HG02970 (cell line): ENCODE measurements at regions not wholly inside any gene's neighbourhood (a gene's known extent, or its start where the extent isn't known, plus 50 kb on each side); places are given as distances from the start of the nearest gene placed in this dataset.

Experiments used
- ATAC-seq: cut with Tn5 transposase; IDR thresholded peaks from one replicate; pipeline ENCODE4 v1.9.1; 2021; ENCODE audit warnings: mild to moderate bottlenecking, moderate library complexity, moderate number of reproducible peaks; ENCODE audit not compliant: unreplicated experiment, low FRiP score

- no peak for ATAC-seq
These were observed 60.0 kb downstream of the ING1 start for GRCh38 chr13:110773480-110773879.

DNA sequence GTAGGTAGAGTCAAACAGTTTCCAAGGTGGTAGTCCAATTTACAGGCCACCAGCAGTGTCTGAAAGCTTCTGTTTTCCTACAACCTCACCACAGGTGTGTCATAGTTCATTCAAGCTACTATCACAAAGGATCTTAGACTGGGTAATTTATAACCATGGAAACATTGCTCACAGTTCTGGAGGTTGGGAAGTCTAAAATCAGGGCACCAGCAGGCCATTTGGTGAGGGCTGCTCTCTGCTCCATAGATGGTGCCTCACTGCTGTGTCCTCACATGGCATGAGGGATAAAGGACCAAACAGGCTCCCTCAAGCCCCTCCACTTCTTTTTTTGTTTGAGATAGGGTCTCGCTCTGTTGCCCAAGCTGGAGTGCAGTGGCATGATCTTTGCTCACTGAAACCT is 60.6 kb downstream of the ING1 start:
- ATAC-seq, result no peak

DNA sequence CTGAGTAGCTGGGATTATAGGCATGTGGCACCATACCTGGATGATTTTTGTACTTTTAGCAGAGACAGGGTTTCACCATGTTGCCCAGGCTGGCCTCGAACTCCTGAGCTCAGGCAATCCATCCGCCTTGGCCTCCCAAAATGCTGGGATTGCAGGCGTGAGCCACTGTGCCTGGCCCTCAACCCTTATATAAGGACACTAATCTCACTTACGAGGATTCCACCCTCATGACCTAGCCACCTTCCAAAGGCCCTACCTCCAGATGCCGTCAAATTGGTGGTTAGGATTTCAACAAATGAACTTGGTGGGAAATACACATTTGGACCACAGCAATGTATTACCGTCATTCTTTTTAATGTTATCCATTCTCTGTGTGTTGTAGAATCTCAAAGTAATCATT is 61.0 kb downstream of the ING1 start:
- no peak for ATAC-seq

DNA sequence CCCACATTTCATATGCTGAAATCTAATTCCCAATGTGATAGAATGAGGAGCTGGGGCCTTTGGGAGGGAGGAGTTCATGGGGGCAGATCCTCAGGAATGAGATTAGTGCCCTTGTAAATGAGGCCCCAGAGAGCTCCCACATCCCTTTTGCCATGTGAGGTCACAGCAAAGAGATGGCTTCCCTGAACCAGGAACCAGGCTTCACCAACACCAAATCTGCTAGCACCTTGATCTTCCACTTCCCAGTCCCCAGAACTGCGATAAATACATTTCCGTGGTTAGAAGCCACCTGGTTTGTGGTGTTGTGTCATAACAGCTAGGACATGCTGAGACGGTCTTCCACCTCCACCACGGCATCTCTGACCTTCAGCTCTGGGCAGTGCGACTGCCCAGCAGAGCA is 62.1 kb downstream of the ING1 start:
- ATAC-seq, result no peak

DNA sequence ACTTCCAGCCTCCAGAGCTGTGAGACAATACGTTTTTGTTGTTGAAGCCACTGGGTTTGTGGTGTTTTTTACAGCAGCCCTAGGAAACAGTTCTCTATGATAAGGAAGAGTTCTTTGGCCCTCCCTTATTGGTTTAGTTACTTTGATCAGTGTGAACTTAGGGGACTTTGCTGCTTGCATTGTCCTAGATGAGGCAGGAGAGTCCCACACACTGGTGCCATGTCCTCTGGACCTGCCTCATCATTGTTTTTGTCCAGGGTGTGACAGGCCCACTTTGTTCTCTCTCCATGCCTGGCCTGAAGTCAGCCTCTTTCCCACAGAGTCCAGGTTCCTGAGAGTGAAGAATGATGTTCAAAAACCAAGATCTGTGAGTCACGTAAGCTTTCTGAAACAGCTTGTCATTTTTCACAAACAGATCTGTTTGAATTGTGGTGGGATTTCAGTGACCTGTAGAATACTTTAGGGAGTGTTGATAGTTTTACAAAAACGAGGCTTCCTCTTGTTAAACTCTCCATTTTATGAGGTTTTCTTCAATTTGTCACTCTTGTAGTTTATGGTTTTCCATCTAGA is 63.8 kb downstream of the ING1 start:
- ATAC-seq, result no peak

- no peak for ATAC-seq
These were observed 65.5 kb downstream of the ING1 start for GRCh38 chr13:110779022-110779421.

DNA sequence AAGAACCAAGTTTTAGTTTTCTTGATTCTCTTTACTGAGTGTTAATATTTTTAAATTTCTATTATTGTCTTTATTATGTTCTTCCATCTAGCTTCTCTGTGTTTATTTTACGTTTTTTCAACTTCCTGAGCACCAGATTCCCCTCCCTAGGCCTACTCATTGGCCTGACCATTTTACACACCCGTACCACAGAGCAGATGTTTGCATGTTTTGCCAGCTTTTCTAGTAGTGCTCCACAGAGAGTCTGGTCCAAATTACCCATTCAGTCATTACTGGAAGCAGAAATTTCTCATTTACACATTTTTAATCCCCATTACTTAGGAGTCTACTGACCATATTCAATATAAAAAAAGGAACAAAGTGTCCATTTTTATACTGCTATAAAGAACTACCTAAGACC is 66.9 kb downstream of the ING1 start:
- no peak for ATAC-seq

GRCh38 chr13:110782185-110782584 is 68.7 kb downstream of the ING1 start:
- no peak for ATAC-seq

GRCh38 chr13:110784704-110785103 is 71.2 kb downstream of the ING1 start:
- no peak for ATAC-seq

- ATAC-seq, result no peak
These were observed 75.3 kb downstream of the ING1 start for GRCh38 chr13:110788778-110789177.

DNA sequence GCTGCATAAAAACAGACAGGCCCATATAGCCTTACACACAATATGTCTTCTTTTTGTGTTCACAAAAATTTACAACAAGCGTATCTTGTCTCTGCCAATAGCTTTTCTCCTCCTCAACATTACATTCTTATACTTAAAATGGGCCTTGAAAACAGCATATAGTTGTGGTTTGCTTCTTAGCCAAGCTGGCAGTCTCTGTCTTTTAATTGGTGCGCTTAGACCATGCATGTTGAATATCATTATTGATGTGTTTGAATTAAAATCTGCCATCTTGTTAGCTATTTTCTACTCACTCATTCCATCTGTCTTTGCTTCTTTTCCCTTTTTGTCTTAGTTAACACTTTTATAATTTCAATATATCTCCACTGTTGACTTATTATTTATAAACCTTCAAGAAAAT is 76.4 kb downstream of the ING1 start:
- no peak for ATAC-seq

DNA sequence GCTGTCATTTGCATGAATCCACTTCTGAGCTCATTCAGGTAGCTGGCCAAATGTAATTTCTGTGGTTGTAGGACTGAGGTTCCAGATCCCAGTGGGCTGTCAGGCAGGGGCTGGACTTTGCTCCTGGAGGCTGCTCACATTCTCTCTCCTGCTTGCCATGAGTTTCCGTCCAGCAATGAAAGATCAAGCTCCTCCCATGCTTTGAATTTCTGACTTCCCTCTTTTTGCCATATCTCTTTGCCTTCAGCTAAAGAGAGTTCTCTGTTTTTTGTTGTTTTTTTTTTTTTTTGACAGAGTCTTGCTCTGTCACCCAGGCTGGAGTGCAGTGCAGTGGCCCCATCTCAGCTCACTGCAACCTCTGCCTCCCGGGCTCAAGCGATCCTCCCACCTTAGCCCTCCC is 76.9 kb downstream of the ING1 start:
- no peak for ATAC-seq

GRCh38 chr13:110794209-110794608 is 80.7 kb downstream of the ING1 start:
- no peak for ATAC-seq

GRCh38 chr13:110797230-110797877 is 83.9 kb downstream of the ING1 start:
- ATAC-seq, result no peak

- no peak for ATAC-seq
These were observed 84.8 kb downstream of the ING1 start for GRCh38 chr13:110798081-110798994.

GRCh38 chr13:110799246-110800236 is 86.0 kb downstream of the ING1 start:
- no peak for ATAC-seq

DNA sequence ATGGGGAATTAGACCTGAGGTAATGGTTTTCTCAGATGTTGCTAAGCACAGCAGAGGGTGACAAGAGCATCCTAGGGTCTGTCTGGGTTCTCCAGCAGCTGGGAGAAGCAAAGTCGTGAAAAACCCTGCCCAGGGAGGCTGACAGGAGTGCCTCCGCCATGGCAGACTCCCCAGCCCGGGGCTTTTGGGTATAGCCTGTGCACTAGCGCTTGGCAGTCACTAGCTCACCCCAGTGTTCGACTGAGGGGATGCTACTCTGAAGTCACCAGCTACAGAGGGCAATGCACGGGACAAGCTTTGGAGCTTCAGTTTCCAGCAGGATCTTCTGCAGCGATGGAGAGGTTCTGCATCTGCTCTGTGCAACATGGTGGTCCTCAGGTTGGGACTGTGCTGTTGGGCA is 87.5 kb downstream of the ING1 start:
- no peak for ATAC-seq

DNA sequence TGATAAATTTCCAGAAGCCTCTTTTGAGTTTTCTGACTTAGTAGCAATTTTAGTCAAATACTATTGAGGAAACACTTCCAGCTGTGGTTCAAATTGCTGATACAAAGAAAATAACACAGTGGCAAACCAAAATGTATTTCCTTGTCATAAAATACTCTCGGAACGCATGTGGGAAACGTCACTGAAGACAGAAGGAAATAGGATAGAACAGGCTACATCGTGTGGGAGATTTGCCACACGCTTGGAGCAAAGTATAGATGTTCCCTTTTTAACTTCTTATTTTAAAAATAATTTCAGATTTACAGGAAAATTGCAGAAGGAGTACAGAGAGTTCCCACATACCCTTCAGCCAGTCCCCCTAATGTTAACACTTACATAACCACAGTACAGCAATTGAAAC is 88.8 kb downstream of the ING1 start:
- no peak for ATAC-seq

DNA sequence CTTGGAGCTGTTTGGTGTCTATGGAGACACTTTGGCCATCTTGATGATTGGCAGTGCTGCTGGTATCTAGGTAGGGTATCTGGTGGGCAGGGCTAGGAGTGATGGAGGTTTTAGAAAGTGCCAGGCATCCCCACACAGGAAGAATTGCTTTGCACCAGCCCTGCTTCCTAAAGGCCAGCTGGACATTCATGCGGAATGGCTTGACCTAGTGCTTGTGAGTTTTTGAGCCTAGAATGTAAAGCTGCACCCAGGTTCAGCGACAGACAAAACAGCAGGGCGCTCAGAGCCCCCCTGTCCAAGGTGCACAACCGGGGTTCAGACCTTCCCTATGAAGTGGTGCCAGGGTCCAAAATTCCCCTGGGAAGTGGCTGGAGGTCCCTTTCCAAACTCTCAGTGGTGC is 93.1 kb downstream of the ING1 start:
- ATAC-seq, result no peak

- ATAC-seq, result no peak
These were observed 94.0 kb downstream of the ING1 start for GRCh38 chr13:110807546-110807945.
